HG03103 (cell line): ENCODE measurements at regions not wholly inside any gene's neighbourhood (a gene's known extent, or its start where the extent isn't known, plus 50 kb on each side); places are given as distances from the start of the nearest gene placed in this dataset.
"Not testable (repeated sequence)": the region's sequence is repeated elsewhere in the genome, so short reads cannot be mapped to it uniquely, and the experiment has no call there.

Source experiments
- ATAC-seq: cut with Tn5 transposase; IDR thresholded peaks from one replicate; pipeline ENCODE4 v1.9.1; 2021; ENCODE audit warnings: low read depth; ENCODE audit not compliant: unreplicated experiment

DNA sequence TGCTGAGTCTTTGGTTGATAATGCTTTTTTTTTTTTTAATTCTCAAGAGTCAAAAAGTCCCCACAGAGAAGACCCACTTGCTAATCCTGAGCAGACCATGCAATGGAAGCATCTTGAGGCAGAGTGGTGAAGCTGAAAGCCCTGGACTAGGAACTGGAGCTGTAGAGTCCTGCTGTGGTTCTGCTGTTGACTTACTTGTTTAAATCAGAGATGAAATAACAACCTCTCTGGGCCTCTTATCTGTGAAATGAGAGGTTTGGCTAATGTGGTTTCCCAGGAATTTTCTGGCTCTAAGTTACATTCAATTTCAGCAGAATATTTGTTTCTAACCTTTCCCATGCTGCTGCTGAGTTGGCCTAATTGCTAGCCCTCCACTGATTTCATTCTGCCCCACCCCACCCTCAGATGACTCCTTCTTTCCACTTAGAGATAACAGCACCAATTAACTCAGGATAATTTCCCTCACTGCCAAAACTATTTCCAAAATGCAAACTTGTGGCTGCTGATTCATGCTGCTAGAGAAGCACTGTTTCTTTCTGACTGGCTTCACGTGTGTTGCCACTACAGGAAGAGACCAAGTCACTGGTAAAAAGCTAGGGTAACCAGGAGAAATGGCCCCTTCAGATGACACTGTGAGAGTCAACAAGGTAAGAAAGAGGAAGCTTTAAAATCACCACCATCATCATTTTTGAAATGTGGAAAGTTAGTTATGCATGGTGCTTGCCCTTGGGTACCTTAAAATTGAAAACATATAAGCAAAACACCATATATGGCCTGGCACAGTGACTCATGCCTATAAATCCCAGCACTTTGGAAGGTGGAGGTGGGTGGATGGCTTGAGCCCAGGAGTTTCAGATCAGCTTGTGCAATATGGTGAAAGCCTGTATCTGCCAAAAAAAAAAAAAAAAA, 326.4 kb downstream of the DCHS2 start:
- ATAC-seq = peak; percentile 49

DNA sequence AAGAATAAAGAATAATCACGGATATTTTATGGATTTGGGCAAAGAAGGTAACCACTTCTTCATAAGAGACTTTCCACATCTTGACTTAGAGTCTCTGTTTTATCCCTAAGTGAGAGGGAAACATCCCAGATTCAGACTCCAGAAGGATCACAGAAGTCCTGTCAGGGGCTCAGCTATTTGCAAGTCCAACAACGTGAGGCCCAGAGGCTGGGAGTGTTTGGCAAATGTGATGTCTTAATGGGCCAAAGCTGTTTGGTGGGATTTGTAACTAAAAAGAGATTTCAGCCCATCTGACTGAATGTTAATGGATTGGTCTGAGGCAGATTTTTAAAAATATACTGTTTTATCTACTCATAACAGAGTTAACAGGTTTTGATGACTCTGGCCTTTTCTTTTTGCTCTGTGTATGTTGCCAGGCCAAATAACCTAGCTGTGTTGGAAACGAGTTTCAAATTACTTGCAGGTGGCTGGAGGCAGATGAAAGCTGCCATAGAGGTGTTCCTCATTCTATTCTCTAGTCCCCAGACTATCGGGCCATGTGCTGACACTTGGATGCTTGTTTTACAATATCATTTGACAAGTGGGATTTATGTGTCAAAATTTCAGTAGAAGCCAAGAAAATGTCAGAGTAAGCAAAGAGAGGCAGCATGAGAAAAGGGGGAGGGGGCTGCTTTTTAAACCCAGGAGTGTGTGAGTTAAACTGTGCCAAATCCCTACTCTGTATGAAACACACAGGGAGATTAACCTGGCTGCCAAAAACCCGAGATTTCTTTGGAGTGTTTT, 330.9 kb downstream of the DCHS2 start:
- ATAC-seq = no peak

DNA sequence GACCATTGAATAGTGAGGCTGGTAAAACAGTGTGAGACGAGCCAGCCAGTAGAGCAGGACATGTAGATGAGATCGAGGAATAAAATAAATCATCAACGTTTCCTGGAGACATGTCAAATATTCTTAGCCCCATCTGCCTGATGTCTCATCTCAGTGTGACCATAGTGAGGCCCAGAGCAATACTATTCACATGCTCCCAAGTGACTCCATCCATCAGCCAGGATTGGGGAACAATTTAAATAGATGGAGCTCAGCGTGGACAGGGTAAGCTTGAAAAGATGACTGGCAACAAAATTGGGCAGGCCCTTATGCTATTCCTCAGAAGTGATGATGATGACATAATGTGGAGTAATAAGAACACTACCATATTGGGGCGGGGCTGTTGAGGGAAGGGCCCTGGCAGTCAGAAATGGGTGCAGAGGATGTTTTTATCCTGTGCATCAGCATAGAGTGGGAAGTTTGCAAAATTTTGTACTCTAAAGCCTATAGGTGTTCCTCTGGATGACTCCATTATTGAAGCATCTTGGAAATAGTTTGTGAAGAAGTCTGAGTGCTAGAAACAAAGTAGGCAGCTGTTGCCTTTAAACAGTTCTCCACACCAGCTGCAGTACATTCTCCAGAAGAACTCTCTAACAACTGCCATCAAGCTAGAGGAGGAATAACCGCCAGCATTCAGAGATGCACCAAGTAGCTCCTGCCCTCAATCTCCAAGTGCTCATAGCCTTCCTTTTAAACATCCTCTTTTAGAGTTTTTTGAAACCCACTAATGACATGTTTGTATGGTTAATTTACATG, 333.0 kb downstream of the DCHS2 start:
- ATAC-seq = no peak

DNA sequence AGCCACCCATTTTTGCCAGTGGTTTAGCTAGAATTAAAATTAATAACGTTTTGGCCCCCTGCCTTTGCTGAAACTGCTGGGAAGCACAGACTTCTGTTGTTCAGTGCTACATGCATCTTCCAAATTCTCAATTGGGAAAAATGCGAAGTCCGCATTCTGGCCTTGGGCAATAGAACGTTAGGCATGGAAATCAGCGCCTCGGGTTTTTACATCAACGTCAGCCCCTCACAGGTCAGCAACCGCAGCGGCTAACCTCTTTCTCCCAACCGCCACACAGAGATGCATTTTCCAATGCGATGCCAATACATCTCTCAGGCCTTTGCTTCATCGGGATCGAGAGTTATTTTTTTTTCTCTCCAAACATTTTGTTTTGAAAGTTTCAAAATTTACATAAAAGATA, 339.1 kb downstream of the DCHS2 start:
- no peak for ATAC-seq

DNA sequence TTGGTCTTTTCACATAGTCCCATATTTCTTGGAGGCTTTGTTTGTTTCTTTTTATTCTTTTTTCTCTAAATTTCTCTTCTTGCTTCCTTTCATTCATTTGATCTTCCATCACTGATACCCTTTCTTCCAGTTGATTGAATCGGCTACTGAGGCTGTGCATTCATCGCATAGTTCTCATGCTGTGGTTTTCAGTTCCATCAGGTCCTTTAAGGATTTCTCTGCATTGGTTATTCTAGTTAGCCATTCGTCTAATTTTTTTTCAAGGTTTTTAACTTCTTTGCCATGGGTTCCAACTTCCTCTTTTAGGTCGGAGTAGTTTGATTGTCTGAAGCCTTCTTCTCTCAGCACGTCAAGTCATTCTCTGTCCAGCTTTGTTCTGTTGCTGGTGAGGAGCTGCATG, 342.4 kb downstream of the DCHS2 start:
- not testable (repeated sequence) for ATAC-seq

DNA sequence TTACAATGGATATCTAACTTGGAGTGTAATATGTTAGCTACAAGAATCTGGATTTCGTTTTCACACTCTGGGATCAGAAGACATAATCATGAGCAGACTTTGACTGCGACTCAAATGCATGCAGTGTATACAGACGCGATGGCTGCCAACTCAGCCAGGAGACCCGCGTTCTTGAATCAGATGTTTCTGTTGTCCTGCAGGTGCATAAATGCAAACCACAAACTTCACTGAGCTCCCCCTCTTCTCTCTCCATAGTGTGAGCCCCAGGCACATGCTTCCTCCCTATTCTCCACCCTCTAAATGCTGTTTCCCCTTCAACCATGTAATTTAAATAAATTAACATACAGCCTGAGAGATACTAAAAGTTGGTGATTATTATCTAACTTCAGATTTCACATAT, 347.9 kb downstream of the DCHS2 start:
- no peak for ATAC-seq

DNA sequence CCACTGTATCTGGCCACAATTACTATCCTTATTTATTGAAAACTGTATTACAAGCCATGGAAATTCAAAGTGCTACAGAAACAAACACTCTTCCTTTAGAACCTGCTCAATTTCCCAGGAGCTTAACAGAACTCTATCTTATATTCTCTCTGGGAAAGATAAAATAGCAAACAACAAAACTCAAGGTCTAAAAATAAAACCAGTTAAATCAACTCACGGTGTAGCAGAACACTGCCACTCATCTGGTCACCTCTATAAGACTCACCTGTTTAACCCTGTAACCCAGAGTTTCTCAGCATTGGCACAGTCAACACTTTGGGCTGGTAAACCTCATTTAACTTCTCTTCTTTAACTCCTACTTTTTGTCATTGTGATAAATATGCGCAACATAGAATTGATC, 348.9 kb downstream of the DCHS2 start:
- ATAC-seq = no peak

DNA sequence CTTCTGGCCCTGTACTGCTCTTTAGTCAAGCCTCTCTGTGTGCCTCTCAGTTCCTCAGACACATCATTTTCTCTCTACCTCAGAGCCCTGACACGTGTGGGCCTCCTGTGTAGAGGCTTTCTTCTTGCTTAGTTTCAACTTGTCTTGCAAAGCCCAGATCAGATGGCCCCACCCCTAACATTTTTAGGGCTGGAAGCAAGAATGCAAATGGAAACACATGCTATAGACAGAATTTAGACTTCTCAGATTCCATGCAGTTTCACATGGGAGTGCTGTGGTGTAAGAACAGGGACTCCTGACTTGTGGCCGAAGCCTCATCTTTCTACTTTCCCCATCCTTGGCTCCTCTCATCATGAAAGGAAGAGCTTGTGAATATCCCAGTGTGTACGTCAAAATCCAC, 350.7 kb downstream of the DCHS2 start:
- ATAC-seq = no peak

DNA sequence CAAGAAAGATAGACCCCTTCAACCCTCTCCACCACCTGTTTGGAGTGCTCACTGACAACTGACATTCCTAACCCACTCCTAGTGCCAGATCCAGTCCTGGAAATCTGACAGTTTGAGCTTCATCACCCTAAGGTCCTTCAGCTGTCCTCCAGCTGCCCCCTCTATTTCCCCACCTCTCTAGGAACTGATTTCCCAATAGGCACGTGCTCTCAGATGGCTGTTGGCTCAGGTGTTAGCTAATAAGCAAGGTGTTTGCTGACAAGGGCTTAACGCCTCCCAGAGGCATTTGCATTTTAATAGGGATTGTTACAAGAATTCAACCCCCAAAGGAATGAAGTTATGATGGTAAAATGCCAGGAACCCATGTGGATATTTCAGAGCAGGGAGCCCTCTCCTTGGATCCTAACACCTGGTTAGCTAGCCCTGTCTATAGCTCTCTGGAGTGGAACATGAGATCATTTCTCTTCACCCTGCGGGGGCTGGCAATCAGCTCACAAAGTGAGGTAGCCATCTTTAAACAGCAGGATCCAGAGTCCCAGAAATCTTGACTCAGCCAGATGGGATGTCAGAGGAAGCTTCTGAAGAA, 348.5 kb upstream of the SFRP2 start:
- no peak for ATAC-seq

DNA sequence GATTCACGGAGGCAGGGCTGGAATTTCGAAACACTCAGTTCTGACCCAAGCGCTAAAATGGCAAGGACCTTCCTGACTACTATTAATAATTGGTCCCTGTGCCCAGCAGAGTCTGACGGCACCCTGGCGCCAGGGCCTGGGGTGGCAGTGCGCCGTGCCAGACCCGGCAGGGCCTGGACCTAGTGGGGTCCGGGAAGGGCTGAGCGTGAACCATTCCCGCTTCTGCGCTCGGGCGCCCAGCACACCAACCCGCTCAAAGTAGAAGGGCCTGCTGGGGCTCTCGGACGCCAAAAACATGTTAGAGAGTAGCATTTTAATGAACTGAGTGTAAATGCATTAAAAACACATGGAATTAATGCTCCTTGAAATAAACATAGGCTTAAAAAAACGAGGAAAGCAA, 346.7 kb upstream of the SFRP2 start:
- ATAC-seq = no peak

DNA sequence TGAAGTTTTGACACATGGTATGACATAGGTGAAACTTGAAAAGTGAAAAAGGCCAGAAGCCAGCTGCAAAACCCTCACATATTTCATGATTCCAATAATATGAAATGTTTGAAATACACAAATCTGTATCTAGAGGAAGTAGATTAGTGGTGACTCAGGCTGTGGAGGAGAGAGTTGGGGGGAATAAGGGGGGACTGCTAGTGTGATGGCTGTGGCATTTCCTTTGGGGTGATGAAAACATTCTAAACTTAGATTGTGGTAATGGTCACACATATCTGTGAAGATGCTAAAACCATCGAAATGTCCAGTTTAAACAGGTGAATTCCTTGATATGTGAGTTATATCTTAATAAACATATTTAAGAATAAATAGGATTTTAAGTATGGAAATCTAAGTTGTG, 343.5 kb upstream of the SFRP2 start:
- no peak for ATAC-seq

DNA sequence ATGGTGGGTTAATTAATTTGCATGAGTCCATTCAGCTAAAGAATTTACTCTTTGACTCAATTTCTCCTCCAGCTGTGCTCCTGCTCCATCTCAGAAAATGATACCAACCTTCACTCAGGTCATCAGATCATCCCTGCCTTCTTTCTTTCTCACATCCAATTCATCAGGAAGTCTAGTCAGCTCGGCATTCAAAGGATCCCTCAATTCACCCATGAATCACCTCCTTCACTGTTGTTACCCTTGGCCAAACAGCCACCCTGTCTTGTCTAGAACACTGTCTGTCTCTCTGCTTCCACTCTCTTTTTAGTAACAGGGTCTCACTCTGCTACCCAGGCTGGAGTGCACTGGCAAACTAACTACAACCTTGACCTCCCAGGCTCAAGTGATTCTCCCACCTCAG, 337.4 kb upstream of the SFRP2 start:
- no peak for ATAC-seq

DNA sequence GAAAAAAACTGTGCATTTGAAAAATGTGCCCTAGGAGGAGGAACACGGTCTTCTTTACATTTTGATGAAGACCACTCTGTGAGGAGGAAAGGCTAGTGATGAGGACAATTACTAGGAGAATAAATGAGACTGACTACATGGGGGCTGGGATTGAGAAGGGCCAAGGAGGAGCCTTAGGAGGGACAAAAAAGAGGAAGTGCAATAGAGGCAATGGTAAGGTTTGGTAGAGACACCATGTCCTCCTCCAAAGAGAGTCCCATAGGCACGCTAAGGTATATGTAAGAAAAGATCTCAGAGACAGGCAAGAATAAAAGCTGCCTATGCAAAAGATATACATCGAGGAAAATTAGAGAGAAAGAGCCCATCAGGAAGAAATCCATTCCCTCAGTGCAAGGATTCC, 336.5 kb upstream of the SFRP2 start:
- no peak for ATAC-seq

DNA sequence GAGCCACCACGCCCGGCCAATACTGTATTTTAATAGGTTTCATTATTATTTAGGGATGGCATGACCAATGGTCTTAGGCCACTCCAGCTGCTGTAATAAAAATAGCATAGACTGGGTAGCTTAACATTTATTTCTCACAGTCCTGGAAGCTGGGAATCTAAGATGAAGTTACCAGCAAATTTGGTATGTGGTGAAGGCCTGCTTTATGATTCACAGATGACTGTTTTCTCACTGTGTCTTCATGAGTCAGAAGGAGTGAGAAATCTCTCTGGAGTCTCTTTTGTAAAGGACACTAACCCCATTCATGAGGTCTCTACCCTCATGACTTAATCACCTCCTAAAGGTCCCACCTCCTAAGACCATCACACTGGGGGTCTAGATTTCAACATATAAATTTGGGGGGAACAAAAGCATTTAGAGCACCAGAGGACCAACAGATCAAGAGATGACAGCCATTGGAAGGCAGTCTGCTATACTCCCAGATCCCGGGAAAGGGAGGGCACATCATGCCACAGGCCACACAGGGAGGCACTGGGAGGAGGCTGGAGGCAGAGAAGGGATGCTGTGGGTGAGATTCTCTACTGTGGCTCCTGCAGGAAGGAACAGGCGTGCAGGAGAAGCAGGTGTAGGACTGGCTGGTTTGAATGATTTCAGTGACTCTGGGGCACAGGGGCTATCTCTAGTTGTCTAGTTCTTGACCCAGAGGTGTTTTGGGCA, 335.8 kb upstream of the SFRP2 start:
- no peak for ATAC-seq

DNA sequence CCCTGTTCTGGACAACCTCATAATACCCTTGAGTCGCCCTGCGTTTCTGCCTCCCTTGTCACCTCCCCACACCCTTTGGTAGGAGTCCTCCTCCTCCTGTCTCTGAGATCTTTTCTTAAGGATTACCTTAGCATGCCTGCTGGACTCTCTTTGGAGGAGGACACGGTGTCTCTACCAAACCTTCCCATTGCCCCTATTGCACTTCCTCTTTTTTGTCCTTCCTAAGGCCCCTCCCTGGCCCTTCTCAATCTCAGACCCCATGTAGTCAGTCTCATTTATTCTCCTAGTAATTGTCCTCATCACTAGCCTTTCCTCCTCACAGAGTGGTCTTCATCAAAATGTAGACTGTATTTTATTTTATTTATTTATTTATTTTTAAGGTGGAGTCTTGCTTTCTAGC, 335.0 kb upstream of the SFRP2 start:
- ATAC-seq = no peak

DNA sequence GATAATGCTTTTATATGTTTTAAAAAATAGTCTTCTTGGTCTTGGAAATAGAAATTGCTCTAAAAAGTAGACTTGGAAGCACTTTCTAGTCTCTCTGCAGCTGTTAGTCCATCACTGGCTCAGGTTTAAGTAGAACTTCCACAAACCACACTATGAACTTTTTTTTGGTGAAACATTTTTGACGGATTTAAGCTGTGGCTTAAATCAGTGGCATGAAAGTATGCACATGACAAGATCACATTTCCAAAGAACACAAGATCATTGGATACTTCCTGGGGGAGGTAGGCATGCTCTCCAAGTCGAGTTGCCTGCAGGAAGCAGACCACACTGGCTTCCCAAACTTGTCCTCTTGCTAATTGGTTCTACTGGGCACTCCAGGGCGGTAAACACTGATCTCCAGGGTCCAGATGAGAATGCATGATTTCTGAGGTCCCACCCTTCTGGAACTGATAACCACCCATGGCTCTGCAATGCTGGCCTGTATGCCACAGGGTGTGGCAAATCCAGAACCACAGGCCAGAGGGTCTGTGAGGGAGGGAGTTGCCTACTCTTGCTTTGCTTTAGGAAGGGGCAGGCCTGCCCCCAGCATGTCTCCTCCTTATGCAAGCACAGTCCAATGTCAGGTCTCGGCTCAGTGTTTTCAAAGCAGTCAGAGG, 331.9 kb upstream of the SFRP2 start:
- ATAC-seq = no peak

DNA sequence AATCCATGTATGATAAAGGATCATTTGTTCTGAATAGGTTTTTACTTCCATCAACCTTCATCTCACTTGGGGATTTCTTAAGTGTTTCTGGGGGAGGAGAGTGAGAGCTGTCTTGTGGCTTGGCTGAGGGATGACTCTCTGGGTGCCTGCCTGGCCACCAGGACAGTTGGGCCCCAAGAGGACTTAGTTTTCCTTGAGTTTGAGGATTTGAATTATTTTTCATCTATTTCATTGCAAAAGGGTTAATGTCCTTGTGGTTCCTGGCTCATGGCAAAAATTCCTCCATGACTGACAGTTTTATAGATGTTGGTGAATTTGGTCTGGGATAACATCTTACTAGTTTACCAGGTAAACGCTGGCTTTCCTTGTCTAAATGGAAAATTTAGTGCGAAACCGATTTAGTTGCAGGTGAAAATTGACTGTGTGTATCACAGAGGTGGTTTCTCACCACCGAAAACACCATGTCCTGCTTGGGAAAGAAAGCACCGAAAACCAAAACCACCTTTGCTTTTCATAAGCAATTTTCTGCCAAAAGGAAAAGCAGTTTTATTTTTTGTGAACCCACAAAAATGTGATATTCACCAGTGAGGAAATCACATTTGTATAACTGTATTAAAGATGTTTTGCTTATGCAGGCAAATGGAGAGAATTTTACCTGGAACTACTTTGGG, 331.3 kb upstream of the SFRP2 start:
- no peak for ATAC-seq

DNA sequence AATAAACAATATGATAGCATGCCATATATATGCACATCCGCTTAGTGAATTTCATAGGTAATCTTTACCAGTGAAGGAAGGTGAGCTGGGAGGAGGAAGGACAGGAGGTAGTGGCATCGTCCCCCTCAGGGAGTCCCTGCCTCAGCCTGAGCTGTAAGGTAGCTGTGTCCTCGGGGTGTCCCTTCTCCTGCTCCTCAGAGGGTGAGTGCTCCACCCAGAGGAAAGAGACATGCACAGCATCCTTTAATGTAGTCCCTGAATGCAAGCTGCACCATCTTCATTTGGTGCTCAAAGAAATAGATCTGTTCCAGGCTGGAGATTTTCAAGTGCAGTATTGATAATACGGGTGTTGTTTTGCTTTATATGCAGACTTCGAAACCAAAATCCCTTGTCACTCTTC, 330.4 kb upstream of the SFRP2 start:
- ATAC-seq = no peak

DNA sequence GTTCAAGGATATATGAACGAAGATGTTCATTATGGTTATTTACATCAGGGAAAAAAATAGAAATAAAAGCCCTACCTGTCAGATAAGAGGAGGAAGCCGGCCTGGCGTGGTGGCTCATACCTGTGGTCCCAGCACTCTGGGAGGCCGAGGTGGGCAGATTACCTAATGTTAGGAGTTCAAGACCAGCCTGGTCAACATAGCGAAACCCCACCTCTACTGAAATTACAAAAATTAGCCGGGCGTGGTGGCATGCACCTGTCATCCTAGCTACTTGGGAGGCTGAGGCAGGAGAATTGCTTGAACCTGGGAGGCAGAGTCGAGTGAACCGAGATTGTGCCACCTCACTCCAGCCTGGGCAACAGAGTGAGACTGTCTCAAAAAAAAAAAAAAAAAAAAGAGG, 328.8 kb upstream of the SFRP2 start:
- not testable (repeated sequence) for ATAC-seq
